ENCODE measurements at regions not wholly inside any gene's neighbourhood (a gene's known extent, or its start where the extent isn't known, plus 50 kb on each side); places are given as distances from the start of the nearest gene placed in this dataset.

DNA sequence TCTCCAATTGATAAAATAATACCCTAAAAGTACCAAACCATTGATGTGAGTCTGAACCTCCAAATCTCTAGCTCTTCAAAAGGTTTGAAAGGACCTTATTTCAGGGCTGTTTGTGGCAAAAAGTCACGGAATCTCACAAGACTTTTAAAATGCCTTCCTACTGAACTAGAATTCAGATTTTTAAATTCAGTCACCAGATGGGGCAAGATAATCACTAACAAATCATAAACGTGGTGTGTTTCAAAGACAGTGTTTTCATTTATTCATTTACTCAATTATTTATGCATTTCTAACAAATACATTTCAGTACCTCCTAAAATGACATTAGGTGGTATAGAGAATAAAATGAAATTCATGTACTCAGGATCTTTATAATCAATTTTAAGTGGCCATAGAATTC lies 68.2 kb upstream of the SMC2 start:
- H3K4me2 ChIP-seq = no peak overlapping the region
- no peaks in the 10 kb centered on the region for H4K20me1 ChIP-seq
- no peak overlapping the region for H3K4me3 ChIP-seq
- H3K27me3 ChIP-seq = no peaks in the 10 kb centered on the region
- no peak overlapping the region for H3K9ac ChIP-seq
- no peaks in the 10 kb centered on the region for H3K36me3 ChIP-seq
- no peaks in the 10 kb centered on the region for H3K9me3 ChIP-seq
- no peak for TF ChIP-seq Cebpa-rat (IDR thresholded peaks at IDR 0.05)
- no peaks in the 10 kb centered on the region for H3K4me1 ChIP-seq
- H3K27ac ChIP-seq = no peak overlapping the region

DNA sequence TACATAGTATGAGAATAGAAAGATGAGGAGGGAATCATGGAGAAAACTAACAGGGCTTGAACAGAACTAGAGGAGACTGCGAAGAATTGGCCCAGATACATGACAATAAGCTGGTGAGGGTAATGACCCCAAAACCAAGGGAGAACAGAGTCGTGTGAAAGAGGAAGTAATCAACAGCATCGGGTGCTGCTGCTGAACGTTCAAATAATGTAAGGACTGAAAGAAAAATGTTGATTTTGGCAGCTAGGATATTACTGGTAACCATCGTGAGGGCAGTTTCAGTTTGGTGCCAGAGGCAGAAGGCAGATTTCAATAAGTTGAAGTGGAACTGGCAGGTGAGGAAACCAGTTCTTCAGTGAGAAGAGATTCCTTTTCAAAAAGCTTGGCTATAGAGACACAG lies 66.8 kb upstream of the SMC2 start:
- Histone ChIP-seq H3K4me1 (no peaks in the 10 kb centered on the region), H3K4me2 (no peak overlapping the region), H4K20me1 (no peaks in the 10 kb centered on the region), H3K27me3 (no peaks in the 10 kb centered on the region), H3K4me3 (no peak overlapping the region), H3K9me3 (no peaks in the 10 kb centered on the region), H3K27ac (no peak overlapping the region), H3K9ac (no peak overlapping the region), H3K36me3 (no peaks in the 10 kb centered on the region)
- no peak for TF ChIP-seq Cebpa-rat (IDR thresholded peaks at IDR 0.05)

DNA sequence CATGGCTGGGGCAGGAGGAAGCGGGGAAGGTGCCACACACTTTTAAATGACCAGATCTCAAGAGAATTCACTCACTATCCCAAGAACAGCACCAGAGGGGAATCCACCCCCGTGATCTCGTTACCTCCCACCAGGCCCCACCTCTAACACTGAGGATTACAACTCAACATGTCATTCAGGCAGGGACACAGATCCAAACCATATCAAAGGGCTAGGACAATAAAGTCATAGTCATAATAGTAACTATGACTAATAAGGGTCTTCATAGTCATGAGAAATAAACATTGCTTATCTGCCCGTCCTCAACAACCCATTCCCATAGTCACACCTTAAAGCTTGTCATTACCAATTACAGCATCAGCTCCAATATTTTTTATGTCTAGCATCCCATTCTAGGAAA lies 65.3 kb upstream of the SMC2 start:
- H3K4me2 ChIP-seq = no peak overlapping the region

More for the DNA sequence above, 65.3 kb upstream of the SMC2 start:
- Histone ChIP-seq H3K4me3 (no peak overlapping the region), H4K20me1 (no peaks in the 10 kb centered on the region), H3K4me1 (no peaks in the 10 kb centered on the region), H3K9ac (no peak overlapping the region), H3K9me3 (no peaks in the 10 kb centered on the region), H3K27me3 (no peaks in the 10 kb centered on the region), H3K36me3 (no peaks in the 10 kb centered on the region), H3K27ac (no peak overlapping the region)
- no peak for TF ChIP-seq Cebpa-rat (IDR thresholded peaks at IDR 0.05)

Data from BLaER1 (cell line).